HK-2 (cell line): ENCODE measurements at regions not wholly inside any gene's neighbourhood (a gene's known extent, or its start where the extent isn't known, plus 50 kb on each side); places are given as distances from the start of the nearest gene placed in this dataset.

Experiments
- DNase-seq: peaks from one replicate; pipeline ENCODE4 v3.0.0-alpha.2; 2018; ENCODE audit not compliant: unreplicated experiment

DNA sequence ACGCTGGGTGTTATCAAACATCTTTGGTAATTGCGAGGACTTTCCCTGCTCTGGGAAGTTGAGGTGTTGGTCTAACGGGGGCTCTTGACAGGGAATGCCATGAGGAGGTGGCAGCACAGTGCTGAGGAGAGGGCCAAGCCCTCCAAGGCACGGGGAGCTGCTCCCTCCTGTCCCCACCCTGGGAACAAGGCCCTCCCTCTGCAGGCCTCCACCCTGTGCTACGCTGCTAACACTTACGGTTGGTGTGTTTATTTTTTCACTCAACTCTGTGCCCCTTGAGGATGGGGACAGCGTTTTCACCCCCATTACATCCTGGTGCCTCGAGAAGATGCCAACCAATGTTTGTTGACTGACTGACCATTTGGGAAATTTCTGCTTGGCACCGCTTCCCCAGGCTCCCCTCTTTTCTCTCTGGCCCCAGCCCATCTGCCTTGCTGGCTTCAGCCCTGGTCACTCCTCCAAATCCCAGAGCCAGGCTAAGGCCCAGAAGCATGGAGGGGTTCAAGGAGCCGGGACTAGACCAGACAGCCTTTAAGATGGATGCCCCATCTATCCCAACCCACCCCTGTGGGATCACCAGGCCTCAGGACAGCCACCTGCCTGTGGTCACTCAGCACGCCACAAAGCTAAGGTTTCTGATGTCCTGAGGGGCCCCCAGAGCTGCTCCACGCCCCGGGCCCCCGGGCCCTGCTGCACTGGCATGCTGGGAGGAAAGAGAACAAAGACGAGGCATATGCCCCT lies 125.7 kb downstream of the BARX1 start:
- no peak for DNase-seq

DNA sequence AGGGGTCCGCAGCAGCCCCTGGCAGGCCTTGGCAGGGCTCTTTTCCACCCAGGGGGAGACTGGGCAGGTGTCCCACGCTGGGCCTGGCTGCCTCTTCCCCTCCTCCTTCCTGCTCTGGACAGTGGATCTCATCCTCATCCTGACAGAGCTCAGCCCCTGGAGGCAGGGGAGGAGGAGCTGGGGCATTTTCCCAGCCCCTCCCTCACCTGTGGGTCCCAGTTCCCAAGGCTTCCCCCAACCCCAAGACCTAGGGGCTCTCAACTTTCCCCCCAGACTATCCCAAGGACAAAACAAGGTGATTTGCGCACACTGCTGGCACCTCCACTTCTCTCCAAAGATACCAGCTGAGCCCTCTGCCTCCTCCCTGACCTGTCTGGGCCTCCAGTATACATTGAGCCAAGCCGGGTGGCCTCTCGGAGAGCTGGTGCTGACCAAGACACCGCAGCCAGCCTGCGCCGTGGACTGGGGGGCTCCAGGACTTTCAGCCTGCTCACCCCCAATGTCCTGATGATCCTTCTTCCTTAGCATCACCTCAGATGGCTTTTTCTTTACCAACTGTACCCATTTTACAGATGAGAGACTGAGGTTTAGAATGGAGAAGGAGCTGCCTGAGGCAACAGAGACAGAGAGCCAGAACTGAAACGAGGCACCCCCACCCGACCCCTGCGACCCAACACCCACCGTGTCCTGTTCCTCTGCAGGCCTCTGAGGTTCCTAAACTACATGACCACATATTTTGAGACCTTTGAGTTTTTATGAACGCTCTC lies 126.6 kb downstream of the BARX1 start:
- no peak for DNase-seq

DNA sequence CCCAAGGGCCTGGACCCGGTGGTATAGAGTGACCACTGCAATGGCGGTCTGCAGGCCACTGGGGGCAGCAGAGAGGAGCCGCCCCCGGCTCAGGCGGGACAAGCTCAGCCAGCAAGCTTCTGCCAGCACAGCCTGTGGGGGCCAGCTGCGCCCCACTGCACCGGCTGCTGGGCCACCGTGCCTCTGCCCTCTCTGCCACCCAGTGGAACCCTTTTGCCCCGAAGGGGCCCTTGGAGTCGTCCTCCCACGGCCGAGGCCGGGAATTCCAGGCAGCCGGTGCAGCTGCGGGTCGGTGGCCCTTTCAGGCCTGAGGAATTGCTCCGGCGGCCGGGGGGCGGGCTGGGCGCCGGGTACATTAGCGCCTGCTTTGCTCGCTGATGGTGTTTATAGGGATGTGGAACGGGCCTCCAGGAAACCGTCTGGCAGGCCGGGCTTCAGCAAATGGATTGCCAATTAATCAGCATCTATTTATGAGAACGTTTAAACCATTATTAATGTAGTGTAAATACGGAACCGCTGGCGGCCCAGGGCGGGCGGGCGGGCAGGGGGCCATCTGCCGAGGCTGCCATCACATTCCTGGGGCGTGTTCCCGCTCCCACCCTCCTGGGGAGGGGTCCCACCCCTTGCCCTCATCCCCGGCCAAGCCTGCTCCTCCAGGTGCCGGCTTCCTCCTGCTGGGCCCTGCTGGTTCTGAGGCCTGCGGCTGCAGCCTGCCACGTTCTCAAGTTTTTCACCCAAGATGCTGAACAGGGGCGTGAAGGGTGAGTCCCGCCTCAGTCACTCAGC lies 127.4 kb downstream of the BARX1 start:
- peak; percentile 51 for DNase-seq

DNA sequence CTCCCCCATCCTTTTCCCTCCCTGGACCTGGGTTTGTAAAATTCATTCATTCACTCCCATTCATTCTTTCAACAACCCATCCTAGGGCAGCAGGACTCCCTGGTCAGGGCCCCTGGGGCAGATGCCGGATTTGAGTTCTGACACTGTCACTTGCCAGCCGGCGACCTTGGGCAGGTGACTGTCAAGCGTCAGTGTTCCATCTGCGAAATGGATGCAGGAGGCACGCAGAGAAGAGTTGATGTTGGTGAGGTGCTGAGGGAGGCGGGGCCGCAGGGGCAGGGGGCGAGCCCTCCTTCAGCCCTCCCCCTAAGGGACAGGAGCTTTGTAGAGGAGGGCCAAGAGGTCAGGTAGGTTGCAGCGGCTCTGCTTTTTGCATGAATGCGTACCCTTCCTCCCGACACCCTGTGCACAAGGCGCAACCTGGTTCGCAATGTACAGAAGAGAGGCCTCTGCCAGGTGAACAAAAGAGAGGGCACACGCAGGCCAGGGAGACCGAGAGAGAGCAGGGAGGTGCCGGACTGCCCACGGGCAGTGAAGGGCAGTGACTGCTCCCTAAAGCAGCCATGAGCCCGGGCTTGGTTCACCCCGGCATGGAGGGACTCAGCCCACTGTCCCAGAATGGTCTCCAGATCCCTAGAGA lies 128.1 kb downstream of the BARX1 start:
- no peak for DNase-seq

DNA sequence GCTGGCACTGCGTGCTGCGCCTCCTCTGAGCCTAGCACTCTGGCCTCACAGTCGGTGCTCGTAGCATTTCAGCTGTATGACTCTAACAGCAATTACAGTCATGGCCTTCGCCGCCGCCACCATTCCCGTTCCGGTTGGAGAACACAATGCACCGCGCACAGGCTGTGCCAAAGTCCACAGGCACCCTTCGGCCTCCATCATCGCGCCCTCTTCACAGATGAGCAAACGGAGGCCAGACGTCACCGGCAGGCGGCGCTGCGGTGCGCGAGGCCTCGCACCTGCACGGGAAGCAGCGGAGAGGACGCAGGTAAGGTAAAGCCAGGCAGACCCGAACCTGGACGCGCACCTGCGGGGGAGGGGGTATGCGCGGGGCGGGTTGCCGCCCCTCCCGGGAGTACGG lies 128.9 kb downstream of the BARX1 start:
- no peak for DNase-seq

DNA sequence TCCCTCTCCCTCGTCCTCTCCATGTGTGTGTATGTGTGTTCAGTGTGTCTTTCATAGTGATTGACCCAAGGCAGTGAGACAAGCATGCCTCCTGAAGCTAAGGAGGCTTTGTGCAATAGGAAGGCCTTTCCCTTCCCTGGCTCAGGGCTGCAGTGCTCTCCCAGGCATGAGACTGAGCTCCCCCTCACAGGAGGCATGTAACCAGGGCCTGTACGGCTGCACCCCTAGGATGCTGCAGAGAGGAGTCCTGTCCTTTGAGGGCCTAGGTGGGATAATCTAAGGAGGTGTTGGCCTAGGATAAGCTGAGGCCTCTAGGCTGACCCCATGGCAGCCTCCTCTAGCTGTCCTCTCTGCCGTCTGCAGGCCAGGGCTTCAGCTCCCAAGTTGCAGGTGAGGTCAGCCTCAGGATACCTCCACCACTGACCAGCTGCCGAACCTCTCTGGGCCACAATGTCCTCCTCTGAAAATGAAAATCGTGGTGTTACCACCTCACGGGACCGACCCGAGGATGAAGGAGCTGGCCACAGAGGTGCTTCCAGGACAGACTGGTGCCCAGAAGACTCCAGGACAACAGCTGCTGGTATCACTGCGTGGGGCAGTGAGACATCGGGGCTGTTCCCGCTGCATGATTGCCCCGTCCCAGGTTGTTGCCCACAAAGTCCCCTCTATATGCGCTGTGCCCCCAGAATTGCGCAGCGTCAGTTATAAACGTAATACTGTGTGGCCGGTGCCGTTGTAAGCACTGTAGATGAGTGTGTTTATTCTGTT lies 129.6 kb downstream of the BARX1 start:
- DNase-seq = no peak

DNA sequence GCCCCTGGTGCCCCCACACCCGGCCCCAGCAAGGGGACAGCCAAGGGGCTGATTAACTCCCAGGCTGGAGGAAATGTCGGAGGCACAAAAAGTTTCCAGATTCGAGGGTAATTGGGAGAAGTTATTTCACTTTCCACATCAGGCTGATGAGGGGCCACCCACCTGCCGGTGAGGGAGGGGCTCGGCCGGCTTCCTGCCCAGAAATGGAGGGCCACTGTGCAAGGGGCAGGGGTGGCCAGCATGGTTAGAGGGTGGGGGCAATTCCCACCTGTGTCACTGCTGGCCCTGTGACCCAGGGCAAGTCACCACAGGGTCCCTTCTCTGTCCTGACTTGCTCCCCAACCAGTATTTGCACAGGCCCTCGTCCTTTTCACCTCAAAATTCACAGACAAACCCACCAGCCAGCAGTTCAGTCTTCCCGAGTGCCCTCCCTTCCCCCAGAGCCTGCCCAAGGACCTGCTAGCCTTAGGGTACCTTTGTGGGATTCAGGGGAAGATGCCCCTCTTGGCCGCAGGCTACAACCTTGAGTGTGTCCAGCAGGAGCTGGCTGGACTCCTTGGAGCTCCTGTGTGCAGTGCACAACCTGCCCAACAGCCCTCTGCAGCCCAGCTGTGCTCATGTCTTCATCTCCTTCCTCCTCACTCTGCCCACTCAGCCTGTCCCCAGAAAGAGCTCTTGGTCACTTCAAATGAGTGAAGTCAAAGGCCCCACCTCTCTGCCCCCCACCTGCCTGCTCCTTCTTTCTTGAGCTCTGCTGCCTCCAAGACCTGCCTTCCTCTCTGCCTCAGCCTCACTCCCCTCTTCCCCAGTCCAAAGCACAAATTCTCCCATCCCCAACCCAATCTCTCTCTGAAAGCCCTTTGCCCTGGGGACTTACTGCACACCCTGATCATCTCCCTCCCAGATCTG lies 130.5 kb downstream of the BARX1 start:
- no peak for DNase-seq

DNA sequence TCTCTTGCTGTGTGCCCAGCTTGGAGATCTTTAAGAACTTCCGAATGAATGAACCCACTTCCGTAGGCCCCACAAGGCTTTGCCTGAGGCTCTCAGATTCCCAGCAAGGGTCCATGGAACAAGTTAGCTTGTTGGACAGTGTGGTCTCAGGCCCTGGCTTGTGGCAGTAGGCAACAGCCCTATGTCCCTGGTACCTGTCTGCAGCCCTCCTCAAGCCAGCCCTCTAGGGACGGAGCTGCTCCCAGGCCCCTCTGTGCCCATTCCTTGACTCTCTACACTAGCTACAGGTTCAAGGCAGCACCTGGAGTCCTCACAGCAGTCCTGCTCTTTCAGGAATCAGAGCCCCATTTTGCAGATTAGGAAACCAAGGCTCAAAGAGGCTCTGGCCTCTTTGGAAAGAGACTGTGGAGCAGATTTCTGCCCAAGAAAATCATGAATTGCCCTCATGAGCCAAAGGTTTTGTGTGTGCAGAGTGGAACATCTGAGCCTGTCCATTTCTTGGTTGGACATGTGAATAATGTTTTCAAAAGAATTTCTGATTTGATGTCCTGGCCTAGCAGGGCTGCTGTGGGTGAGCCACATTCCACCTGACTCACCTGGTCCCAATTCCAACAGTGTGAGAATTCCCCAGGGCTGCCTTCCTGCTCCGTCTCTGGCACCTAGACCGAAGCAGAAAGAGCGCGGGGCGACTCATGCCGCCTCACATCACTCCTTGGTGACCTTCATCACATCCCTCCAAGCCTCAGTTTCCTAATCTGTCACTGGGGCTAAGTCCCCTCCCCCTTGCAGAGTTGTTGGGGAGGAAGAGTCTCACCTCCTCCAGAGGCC lies 131.7 kb downstream of the BARX1 start:
- DNase-seq = no peak

DNA sequence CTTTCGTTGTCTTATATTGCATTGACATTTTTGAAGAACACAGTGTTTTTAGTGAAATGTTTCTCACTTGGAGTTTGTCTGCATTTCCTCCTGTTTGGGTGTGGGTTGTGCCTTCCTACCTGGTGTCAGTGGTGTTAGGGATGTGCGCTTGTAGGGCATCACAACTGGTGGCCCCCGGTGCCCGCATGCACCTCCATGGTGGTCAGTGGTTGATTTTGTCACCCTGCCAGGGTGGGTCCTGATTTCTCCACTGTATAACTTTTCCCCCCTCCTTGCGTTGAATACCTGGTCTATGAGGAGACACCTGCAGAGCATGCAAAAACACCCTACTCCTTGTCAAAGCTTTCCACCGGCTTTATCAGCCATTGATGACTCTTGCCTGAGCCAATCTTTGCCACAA lies 132.9 kb downstream of the BARX1 start:
- no peak for DNase-seq

DNA sequence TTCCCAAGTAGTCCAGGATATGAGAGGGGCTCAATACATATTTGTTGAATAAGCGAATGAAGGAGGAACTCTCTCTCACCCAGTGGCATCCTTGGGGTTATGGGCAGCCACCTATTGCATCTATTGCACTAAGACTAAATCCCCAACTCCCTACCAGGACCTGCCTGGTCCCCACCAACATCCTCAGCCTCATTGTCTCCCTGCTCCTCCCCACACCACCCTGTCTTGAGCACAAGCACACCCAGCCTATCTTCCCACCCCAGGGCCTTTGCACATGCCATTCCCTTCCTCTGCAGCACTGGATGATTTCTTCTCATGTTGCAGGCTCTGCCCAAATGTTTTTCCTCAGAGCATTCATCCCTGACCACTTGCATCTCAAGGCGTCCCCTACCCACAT lies 133.8 kb downstream of the BARX1 start:
- DNase-seq = no peak

DNA sequence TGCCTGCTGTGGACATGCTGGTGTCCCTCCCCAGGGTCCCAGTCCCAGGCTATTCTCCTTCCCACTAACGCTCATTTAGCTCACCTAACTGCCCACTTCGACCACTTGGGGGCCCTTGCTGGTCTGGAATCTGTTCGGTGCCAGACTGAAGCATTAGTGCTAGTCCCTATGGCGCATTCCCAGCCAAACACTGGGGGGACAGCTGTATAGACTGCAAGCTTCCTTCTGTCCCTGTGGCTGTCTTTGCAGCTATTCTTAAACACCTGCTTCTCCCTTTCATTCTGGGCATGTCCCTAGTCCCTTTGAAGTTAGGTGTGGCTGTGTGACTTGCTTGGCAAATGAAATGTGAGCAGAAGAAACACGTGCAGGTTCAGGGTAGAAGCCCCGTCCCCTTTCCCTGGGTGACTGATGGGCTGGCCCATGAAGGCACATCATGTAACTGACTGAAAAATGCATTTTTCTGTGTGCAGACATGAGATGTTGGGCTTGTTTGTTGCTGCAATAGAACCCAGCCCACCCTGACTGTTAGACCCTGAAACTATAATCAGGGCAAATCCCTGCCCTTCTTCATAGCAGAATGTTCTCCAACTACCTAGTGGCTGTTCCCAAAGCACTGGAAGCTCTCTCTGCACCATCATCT lies 134.4 kb downstream of the BARX1 start:
- DNase-seq = no peak

DNA sequence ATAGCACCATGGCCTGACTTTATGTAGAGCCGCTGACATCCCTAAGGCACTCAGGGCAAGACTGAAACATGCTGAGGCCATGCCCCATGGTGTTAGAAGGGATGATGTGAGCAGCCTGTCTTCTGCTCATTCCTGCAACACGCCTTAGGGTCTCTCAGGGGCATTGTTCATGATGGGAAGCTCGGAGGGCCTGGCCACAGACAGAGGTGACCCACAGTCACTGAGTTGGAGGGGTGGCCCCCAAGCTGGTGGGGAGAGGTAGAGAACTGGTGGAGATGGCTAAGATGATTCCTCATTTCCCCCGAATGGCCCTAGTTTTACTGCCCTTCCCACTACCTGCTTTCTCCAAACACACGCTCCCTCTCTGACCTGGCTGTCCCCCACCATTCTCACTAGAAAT lies 135.2 kb downstream of the BARX1 start:
- DNase-seq = no peak

DNA sequence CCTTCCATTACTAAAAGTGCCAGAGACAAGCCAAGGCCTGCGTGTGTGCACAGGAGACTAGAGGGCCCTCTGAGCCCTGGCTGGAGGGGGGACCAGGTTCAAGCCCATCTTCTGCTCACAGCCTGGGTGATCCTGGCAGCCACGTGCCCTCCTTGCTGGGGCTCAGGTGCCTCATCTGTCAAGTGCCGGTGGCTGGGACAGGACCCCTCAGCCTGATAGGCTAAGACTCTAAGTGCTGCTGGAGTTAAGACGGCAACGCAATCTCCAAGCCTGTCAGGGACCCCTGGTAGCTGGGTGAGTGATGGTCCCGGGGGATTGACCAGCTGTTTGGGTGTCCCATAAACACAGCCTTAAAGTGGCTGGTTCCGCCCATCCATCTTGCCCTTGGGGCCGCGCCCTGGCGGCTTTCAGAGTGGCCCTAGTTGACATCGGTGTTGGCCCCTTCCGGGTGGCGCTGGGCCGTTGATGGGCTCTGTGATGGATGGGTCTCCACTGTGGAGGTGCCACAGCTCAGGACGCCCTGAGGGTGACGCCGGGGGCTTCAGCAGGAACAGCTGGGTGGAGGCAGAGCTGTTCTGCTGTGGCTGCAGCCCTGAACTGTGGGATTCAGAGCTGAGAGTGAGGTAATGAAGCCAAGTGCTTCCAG lies 136.2 kb downstream of the BARX1 start:
- no peak for DNase-seq

DNA sequence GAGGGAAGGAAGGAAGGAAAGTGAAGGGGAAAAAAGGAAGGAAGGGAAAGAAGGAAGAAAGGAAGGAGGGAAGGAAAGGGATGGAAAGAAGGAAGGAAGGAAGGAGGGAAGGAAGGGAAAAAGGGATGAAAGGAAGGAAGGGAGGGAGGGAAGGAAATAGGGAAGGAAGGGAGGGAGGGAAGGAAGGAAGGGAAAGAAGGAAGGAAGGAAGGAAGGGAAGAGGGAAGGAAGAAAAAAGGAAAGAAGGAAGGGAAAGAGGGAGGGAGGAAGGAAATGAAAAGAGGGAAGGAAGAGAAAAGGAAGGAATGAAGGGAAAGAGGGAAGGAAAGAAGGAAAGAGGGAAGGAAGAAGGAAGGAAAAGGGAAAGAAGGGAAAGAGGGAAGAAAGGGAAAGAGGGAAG lies 136.9 kb downstream of the BARX1 start:
- DNase-seq = no peak

DNA sequence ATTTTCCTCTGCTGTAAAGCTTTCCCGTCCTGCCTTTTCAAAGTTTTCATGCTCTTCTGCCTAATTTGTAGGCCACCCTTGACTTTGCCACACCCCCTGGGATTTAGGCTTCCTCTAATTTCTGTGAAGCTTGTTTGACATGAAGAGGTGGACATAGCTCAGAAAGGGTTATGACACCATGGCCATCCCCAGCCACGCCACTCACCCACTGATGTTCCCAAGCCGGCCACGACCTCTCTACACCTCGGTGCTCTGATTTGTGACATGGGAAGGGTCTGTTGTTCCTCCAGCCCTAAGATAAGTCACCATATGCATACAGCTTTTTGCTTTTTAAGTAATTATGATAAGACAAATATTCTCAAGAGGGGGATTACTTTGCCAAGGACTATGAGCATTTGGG lies 139.5 kb downstream of the BARX1 start:
- no peak for DNase-seq

DNA sequence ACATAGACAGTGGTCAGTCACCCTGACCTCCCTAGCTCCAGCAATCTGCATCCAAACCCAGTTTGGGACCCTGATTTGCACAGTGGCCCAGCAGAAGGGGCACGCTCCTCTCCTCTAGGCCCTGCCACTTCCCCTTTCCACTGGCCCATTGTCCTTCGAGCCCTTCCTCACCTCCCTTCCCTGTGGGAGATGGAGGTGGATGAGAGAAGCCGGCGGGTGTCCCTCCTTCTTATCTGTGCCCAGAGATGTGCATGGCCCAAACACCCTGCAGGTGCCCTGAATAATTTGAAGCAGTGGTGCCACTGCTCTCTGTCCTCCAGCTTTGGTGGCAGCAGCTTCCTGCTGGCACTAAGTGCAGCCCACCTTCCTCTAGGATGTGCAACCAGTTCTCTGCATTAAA lies 140.0 kb downstream of the BARX1 start:
- no peak for DNase-seq

DNA sequence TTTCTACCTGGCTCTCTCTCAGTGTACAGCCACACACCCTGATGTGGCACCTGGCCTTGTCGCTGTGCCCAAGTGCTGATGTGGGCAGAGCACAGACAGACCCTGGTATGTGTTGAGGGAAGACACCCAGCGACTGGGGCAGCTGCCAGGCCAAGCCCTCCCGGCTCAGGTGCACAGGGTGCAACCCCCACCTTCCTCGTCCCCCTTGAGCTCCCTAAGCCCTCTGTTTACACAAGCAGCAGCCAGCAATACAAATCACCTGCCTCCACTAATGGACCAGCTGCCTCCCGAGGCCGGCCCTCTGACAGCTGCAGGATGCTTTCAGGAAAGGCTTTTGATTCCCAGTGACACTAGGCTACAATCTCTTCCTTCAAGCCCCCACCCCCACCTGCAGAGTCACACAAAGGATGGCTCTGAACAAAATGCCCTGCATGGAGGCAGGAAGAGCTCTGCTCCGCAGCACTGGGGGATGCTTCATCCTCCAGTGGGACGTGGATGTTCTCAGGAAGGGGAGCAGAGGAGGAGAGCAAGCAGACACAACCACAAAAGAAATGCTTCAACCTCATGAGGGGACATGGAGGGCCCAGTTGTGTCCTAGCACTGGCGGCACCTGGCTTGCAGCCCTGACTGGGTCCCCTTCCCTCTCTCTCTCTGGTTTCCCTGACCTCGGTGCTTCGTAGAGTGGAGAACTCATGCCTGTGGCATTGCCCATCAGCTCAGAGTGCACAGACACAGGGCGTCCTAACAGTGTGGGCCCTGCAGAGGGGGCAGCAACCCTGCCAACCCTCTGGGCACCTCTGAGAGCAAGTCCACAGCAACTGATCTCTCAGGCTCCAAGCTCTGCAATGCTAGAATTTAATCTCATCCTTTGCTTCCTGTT lies 140.8 kb downstream of the BARX1 start:
- no peak for DNase-seq
